PFSK-1 (cell line): ENCODE measurements at regions not wholly inside any gene's neighbourhood (a gene's known extent, or its start where the extent isn't known, plus 50 kb on each side); places are given as distances from the start of the nearest gene placed in this dataset.

Experiments used
- FOXP2 ChIP-seq: optimal IDR thresholded peaks from 2 replicates; pipeline ENCODE3; 2011; ENCODE audit warnings: borderline replicate concordance, control low read depth, inconsistent platforms; ENCODE audit not compliant: insufficient read depth; ENCODE audit errors: extremely low read length, extremely low read depth
- POLR2AphosphoS5 ChIP-seq: IDR thresholded peaks from 2 replicates; pipeline ENCODE4 v1.6.1; 2012; ENCODE audit warnings: low read depth, mild to moderate bottlenecking, control low read depth, low read length, moderate library complexity
- REST ChIP-seq, 2 experiments: IDR thresholded peaks; 2 replicates each; pipeline versions ENCODE4 v1.6.1 to v1.8.0; 2011 to 2012; ENCODE audit warnings: low read depth in 2 of 2, low read length in 2 of 2, control low read depth in 1 of 2, inconsistent platforms in 1 of 2, mild to moderate bottlenecking in 1 of 2, moderate library complexity in 1 of 2; ENCODE audit not compliant: insufficient read depth in 1 of 2
- SIN3A ChIP-seq: IDR thresholded peaks from 2 replicates; pipeline ENCODE4 v1.6.1; 2012; ENCODE audit warnings: mild to moderate bottlenecking, low read length, moderate library complexity, borderline replicate concordance; ENCODE audit not compliant: insufficient read depth
- TAF1 ChIP-seq: IDR thresholded peaks from 2 replicates; pipeline ENCODE4 v1.6.1; 2012; ENCODE audit warnings: low read length, control low read depth, borderline replicate concordance; ENCODE audit not compliant: insufficient read depth

DNA sequence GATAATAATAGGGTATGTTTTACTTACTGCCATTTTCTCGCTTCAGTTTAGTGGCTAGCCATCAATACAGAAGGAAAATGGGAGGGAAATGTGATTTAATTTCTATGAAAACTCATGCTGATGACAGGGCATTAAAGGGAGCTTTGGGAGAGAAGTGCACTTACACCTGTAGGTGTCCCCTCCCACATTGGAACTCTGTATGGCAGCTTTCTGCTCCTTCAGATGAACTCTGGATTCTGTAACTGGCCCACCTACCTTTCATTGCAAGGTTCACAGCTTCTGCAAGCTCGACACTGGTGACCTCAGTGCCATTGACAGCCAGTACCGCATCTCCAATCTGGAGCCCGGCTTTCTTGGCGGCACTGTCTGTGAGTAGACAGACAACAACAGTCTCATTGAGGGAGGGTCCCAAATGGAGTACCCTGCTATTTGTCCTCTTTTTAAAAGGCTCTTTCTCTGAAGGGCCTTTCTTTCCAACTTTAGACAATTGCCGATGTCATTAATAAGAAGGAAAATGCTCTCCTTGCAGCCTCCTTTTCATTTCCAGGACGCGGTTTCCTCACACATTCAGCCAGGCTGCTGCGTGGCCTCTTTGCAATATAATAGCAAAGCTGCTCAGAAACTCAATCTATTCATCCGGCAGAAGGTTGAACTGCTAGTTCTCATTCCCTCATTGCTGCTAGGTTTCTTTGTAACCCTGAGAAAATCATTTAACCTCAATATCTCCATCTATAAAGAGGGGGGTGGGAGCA lies 63.6 kb downstream of the NUDT12 start:
- TF ChIP-seq FOXP2 (no peak), POLR2AphosphoS5 (no peak), TAF1 (no peak), REST (IDR thresholded peaks at IDR 0.05; ENCODE audit: insufficient read depth in 1 of 2, low read depth in 2 of 2, low read length in 2 of 2) (no peak), SIN3A (no peak)

GRCh38 chr5:103498211-103498610 lies 64.4 kb downstream of the NUDT12 start:
- TF ChIP-seq FOXP2 (no peak), SIN3A (no peak), POLR2AphosphoS5 (no peak), REST (IDR thresholded peaks at IDR 0.05; ENCODE audit: insufficient read depth in 1 of 2, low read depth in 2 of 2, low read length in 2 of 2) (no peak), TAF1 (no peak)

DNA sequence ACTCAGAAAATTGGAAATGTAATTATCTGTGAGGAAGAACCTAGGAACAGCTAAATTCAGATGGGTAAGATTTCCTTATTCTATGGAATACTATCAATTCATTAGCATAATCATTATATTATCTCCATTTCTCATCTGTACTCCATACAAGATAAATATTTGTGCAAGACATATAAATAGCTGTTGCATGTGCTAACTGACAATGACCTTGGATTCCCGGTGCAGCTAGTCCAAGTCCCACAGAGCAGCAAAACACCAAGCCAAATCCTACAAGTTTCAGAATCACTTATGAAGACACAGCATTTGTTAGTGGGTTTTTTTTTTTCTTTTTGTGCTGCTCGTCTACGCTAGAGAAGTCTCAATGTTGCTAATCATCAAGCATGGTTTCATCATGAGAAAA lies 64.8 kb downstream of the NUDT12 start:
- TF ChIP-seq POLR2AphosphoS5 (no peak), SIN3A (no peak), TAF1 (no peak), REST (IDR thresholded peaks at IDR 0.05; ENCODE audit: insufficient read depth in 1 of 2, low read depth in 2 of 2, low read length in 2 of 2) (no peak), FOXP2 (no peak)

DNA sequence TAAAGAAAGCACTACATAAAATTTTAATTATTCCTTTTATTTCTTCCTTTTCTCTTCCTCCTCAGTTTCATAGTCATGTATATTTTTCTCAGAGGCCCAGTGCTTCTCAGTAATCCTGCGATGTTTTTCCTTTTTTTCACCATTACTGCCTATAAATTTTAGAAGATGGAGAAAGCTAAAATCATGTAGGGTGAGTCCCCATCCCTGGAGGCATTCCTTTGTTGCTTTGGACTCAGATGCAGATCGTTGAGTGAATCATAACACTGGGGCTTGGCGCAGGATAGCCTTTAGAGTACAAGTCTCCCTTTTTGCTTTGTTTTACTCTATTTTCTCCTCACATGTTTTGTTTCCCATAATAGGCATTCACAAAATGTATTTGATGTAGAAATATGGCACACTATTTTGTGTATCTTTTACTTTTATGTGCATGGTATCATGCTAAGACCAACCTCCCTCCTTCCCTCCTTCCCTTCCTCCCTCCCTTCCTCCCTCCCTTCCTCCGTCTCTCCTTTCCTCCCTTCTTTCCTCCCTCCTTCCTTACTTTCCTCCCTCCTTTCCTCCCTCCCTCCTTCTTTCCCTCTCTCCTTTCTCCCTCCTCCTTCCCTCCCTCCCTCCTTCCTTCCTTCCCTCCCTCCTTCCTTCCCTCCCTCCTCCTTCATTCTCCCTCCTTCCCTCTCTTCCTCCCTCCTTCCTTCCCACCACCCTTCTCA lies 72.4 kb downstream of the NUDT12 start:
- TF ChIP-seq REST (IDR thresholded peaks at IDR 0.05; ENCODE audit: insufficient read depth in 1 of 2, low read depth in 2 of 2, low read length in 2 of 2) (no peak), FOXP2 (no peak), TAF1 (no peak), SIN3A (no peak), POLR2AphosphoS5 (no peak)

GRCh38 chr5:103489307-103489706 lies 73.3 kb downstream of the NUDT12 start:
- TF ChIP-seq REST (IDR thresholded peaks at IDR 0.05; ENCODE audit: insufficient read depth in 1 of 2, low read depth in 2 of 2, low read length in 2 of 2) (no peak), SIN3A (no peak), FOXP2 (no peak), POLR2AphosphoS5 (no peak)
